ENCODE measurements at regions not wholly inside any gene's neighbourhood (a gene's known extent, or its start where the extent isn't known, plus 50 kb on each side); places are given as distances from the start of the nearest gene placed in this dataset.

- DNase-seq (ENCODE audit: low read depth): no peak
Observed at GRCh38 chr12:98146487-98146886, 368.9 kb upstream of the TMPO start.

- no peak for DNase-seq (ENCODE audit: low read depth)
Observed at GRCh38 chr12:98149270-98149669, 366.1 kb upstream of the TMPO start.

- no peak for DNase-seq (ENCODE audit: low read depth)
Observed at GRCh38 chr12:98149691-98150210, 365.6 kb upstream of the TMPO start.

DNA sequence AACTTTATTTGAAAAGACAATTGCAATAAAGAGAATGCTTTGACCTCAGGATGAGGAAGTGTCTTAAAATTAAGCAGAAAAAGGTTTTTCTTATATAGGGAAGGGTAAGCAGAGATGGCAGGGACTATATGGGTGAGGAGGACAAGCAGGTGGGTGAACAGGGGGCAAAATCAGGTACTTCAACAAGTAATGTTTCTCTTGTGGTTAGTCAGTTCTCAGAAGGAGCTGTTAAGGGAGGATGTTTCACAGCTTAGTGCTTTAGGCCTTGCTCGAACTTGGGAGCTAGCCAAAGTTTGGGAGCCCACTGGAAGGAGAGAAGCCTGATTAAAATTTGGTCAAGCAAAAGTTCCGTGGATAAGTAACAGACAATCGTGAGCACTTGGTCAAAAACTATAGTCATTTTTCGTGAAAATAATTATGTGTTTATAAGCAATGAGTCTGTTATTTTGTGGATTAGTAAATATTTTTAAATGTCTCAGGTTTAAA lies 364.2 kb upstream of the TMPO start:
- no peak for DNase-seq (ENCODE audit: low read depth)

DNA sequence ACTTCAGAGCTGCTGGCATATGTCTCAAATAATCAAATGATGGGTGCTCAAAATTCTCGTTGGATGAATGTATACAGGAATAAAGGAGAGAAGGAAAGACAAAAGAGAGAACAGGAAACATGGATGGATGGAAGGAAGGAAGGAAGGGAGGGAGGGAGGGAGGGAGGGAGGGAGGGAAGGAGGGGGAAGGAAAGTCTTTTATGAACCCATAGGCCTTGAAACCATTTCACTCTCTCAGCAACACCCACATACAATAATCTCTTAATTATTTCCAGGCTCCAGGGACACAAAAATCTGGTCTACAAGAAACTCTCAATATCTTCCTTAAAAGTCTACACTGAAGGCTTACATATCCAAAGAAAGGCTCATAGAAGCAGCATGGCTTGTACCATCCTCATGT lies 363.4 kb upstream of the TMPO start:
- DNase-seq (ENCODE audit: low read depth): no peak

GRCh38 chr12:98154850-98155249 lies 360.5 kb upstream of the TMPO start:
- no peak for DNase-seq (ENCODE audit: low read depth)

DNA sequence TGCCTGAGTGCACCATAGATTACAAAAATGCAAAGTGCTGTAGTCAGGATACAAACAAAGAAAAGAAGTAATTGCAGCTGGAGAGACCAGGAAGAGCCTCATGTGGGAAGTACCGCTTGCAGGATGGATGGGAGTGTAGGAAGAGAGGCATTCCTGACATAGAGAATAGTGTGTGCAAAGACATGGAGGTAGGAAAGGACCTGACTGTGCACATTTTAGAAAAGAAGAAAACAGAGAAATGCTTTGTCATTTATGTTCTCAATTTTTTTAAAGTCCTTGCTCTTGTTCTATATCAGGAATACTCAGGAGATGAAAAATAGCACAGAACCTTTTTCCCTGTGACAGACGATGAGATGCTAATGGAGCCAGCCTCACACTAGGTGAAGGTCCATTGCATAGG lies 358.7 kb upstream of the TMPO start:
- no peak for DNase-seq (ENCODE audit: low read depth)

- no peak for DNase-seq (ENCODE audit: low read depth)
Observed at GRCh38 chr12:98162906-98163678, 352.3 kb upstream of the TMPO start.

- DNase-seq (ENCODE audit: low read depth): no peak
Observed at GRCh38 chr12:98172304-98172703, 343.1 kb upstream of the TMPO start.

GRCh38 chr12:98172801-98173200 lies 342.6 kb upstream of the TMPO start:
- DNase-seq (ENCODE audit: low read depth): no peak

GRCh38 chr12:98173773-98174427 lies 341.5 kb upstream of the TMPO start:
- no peak for DNase-seq (ENCODE audit: low read depth)

- no peak for DNase-seq (ENCODE audit: low read depth)
Observed at GRCh38 chr12:98174428-98174809, 341.0 kb upstream of the TMPO start.

DNA sequence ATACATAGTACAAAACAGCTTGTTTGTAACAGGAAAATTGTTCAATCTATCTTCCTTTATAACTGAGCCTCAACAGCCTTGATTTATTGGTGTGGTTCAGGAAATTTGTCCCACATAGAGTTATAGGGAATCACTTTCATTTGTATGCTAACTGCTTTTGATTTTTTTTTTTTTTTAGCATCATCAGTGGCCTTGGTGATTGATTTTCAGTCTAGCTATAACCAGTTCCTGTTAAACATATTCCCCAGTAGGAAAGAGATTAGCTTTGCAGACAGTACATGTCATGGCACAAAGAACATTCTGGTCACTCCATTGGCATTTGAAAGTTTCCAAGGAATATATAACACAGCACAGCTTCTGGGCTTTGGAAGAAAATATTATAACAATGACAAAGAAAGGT lies 337.3 kb upstream of the TMPO start:
- DNase-seq (ENCODE audit: low read depth): no peak

GRCh38 chr12:98179151-98179550 lies 336.2 kb upstream of the TMPO start:
- no peak for DNase-seq (ENCODE audit: low read depth)

DNA sequence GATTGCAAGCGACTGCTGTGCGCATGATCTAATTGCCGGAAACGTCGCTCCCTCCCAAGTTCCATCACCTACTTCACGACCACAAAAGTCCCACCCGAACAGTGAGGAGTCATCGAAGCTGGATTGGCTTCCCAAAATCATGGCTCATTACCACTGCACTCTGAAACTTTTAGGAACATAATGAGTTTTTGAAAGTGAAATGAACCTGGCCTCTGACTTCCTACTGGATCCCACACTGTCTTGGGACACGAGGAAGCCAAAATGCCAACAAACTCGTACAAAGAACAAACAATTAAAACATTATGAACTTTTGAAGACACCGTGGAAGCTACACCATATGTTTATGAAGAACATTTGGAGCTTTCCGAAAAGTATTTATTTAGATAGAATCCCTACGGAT lies 334.8 kb upstream of the TMPO start:
- no peak for DNase-seq (ENCODE audit: low read depth)

DNA sequence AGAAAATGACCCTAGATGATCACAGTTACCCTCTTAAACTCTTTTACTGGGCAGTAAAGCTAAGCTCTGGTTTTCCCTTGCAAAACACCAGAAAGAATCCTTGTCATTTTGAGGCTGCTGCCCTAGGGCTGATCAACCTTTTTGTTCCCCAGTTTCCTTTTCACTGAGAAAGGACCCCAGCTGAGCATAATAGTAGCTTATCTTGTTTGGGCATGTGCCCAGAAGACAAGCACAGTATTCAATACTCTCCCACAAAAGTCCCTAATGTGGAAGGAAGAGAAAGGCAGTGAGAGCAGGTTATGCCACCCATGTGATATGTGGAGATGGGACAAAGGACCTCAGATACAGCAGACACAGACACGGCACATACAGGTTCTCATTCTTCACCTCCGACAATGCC lies 332.6 kb upstream of the TMPO start:
- no peak for DNase-seq (ENCODE audit: low read depth)

DNA sequence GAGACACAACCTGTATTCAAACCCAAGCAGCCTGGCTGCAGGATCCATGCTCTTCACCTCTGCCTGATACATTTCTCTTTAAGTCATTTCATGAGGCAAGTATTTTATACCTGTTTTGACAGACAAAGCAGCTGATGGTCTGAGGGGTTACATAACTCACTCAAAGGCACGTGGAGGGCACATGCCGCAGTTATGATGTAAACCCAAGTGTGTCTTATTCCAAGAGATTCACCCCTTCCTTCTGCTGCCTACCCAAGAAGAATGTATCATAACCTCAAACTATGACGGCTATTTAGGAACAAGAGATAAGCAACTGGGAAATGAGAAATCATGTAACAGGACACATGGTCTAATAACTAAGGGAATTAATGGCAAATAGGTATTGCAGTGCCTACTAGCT lies 329.8 kb upstream of the TMPO start:
- no peak for DNase-seq (ENCODE audit: low read depth)

GRCh38 chr12:98188650-98189077 lies 326.7 kb upstream of the TMPO start:
- no peak for DNase-seq (ENCODE audit: low read depth)

GRCh38 chr12:98194591-98194990 lies 320.8 kb upstream of the TMPO start:
- no peak for DNase-seq (ENCODE audit: low read depth)

DNA sequence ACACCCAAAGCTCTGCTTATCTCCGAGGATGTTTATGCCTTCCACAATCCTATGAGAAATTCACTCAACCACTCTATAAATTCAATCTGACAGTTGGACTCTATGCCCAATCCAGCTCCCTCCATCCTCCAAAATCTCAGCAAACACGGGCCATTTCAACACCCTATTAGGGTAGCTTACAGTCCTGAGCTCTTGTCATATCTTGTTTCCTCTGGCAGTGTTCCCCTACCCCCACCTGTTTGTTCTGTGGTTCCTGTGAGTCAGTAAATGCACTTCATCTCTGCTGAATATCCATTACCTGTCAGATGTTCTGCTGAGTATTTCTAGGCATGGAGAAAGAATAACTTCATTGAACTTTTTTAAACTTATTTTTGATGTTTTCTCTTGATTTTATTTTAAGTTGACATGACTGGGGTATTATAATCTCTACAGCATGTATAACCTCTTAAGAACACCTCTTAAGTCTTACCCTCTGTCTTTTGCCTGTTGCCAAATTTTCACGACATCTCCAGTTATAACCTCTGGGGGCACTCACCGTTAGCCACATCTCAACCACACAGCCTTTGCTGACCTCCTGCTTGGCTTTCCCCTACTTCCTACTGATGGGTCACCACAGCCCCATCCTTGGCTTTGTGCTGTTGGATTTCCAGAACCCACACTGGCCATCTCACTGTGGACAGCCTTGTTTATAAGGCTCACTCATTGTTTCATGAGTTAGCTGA lies 317.0 kb upstream of the TMPO start:
- no peak for DNase-seq (ENCODE audit: low read depth)

GRCh38 chr12:98208816-98209215 lies 306.6 kb upstream of the TMPO start:
- no peak for DNase-seq (ENCODE audit: low read depth)

DNA sequence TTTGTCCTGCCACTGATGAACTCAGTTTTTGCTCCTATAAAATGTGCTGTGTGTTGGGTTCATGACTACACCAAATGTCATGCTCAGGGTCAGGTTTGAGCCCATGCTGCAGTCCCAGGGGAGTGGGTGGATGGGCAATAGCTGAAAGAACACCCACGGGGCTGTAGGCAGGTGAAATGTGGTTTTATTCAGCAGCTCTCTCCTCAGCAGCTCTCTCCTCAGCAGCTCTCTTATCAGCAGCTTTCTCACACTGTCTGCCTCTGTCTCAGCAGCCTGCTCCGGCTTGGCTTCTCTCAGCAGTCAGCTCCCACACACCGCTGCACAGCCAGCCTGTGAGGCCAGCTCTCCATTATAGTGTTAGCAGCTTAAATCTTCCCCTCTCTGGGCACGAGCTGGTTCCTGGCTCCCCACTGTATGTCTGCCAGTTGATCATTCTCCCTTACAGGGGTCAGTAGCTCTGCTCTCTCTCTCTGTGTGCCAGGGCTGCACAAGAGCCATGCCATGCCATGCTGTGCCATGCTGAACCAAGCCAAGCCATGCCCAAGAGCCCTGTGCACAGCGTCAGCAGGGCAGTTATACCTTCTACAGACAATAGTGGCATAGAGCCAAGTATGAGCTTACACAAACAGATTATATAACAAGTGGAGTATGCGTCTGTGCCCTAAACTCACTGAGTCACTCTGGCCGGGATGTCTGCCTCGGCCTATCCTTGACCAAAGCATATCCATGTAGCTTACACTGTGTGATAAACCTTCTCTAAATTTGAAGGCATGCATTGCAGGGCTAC lies 303.3 kb upstream of the TMPO start:
- no peak for DNase-seq (ENCODE audit: low read depth)
